ENCODE measurements at regions not wholly inside any gene's neighbourhood (a gene's known extent, or its start where the extent isn't known, plus 50 kb on each side); places are given as distances from the start of the nearest gene placed in this dataset.

DNA sequence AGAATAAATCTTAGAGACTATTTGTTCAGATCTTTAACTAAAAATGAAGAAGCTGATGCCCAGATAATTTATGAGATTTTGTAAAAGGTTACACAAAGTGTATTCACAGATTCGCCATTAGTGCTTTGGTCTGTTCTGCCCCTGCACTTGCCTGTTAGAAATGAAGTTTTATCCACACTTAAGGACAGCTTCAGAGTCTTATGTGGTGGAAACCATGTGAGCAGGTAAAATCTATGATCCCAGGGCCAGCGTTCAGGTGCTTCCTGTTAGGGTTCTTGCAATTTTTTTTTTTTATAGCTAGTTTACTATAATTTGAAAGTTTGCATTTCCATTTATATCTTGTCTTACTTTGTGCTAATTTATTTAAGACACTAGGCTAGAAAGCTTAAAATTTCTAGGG is 561.6 kb downstream of the PRR16 start:
- TF ChIP-seq, protein P1, sequence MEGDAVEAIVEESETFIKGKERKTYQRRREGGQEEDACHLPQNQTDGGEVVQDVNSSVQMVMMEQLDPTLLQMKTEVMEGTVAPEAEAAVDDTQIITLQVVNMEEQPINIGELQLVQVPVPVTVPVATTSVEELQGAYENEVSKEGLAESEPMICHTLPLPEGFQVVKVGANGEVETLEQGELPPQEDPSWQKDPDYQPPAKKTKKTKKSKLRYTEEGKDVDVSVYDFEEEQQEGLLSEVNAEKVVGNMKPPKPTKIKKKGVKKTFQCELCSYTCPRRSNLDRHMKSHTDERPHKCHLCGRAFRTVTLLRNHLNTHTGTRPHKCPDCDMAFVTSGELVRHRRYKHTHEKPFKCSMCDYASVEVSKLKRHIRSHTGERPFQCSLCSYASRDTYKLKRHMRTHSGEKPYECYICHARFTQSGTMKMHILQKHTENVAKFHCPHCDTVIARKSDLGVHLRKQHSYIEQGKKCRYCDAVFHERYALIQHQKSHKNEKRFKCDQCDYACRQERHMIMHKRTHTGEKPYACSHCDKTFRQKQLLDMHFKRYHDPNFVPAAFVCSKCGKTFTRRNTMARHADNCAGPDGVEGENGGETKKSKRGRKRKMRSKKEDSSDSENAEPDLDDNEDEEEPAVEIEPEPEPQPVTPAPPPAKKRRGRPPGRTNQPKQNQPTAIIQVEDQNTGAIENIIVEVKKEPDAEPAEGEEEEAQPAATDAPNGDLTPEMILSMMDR (conservative IDR thresholded peaks at IDR 0.05), result no peak
- TF ChIP-seq EZH2 (IDR thresholded peaks at IDR 0.05; ENCODE audit: low read depth), result no peak
